ENCODE measurements at regions not wholly inside any gene's neighbourhood (a gene's known extent, or its start where the extent isn't known, plus 50 kb on each side); places are given as distances from the start of the nearest gene placed in this dataset.

DNA sequence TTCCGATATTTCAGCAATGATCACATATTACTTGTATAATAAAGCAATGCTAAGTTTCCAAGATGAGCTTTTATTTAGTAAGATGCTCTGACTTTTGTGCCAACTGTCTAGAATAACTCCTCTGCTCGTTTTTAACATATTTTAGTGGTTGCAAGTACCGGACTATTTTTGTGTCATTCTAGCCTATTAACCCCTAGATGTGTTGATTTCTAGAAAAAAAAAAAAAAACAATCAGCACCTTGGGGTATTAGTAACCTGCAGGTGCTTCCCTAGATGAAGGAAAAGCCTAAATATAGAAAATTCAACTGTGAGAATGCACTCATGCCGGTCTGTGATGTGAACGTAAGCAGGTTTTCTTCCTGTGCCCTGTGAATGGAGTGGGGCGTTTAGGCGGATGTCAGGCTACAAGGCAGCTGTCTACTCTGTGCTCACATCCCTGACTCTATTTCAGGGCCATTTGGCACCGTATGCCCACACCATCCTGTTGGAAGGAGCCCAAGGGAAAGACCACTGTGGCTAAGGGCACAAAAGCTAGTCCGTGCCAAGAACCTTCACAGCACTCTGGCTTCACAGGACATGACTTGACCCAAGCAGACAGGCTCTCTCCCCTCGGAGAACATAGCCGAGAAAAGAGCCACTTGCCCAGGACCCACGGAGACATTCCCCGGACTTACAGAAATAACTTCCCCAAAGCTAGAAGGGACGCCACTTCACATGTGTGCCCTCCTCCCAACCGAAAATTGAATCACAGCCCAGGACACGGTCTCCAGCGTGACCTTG lies 60.9 kb upstream of the AGAP1 start:
- TF ChIP-seq CTCF (conservative IDR thresholded peaks at IDR 0.05) (no peak), ZFX (IDR thresholded peaks at IDR 0.05) (no peak)
